ENCODE measurements at regions not wholly inside any gene's neighbourhood (a gene's known extent, or its start where the extent isn't known, plus 50 kb on each side); places are given as distances from the start of the nearest gene placed in this dataset.

DNA sequence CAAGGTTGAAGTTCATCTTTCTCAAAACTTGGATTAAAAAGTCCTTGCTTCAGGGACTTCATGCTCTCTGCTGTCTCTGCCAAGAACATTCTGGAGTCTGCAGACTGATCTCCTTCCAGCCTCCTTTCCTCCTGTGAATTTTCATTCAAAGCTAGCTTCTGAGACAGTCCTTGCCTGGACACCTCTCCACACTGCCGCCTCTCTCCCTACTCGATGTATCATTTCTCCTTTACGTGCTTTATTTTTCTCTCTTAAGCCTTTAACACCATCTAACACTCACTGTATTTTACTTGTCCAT lies 238.8 kb downstream of the COL4A1 start:
- TF ChIP-seq, protein P1, sequence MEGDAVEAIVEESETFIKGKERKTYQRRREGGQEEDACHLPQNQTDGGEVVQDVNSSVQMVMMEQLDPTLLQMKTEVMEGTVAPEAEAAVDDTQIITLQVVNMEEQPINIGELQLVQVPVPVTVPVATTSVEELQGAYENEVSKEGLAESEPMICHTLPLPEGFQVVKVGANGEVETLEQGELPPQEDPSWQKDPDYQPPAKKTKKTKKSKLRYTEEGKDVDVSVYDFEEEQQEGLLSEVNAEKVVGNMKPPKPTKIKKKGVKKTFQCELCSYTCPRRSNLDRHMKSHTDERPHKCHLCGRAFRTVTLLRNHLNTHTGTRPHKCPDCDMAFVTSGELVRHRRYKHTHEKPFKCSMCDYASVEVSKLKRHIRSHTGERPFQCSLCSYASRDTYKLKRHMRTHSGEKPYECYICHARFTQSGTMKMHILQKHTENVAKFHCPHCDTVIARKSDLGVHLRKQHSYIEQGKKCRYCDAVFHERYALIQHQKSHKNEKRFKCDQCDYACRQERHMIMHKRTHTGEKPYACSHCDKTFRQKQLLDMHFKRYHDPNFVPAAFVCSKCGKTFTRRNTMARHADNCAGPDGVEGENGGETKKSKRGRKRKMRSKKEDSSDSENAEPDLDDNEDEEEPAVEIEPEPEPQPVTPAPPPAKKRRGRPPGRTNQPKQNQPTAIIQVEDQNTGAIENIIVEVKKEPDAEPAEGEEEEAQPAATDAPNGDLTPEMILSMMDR (IDR thresholded peaks at IDR 0.05; ENCODE audit: low read depth, low read length) = no peak
- no peak overlapping the region for H3K4me3 ChIP-seq (ENCODE audit: low read depth, low read length)

DNA sequence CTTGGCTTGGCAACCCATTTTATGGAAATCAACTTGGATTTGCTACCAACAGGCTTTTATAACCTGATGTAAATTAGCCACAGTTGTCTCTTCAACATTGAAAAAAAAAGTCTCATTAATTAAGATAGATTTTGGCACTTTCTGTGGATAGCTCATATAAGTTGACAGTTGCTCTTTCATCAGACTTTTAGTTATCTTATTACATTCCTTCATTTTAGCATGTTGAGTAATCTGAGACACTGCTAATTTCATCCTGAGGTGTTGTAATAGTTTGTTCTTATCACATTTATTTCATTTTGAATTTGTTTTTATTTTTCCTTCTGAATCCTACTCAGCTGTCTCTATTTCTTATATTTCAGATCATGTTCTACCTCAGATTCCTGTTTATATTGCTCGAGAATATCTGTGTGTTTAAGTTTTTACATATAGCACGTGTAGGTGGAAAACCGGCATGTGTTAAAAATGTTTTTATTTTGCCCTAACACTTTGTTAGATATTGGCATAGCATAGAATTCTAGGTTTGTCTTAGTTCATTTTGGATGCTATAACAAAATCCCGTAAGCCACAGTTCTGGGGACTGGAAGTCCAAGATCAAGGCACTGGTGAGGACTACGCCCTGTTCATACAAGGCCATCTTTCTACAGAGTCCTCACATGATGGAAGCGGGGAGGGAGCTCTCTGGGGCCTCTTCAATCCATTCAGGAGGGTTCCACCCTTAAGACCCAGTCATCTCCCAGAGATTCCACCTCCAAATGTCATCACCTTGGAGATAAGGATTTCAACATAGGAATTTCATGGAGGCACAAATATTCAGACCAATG lies 239.4 kb downstream of the COL4A1 start:
- no peak overlapping the region for H3K4me3 ChIP-seq (ENCODE audit: low read depth, low read length)
- TF ChIP-seq, protein P1 (IDR thresholded peaks at IDR 0.05; ENCODE audit: low read depth, low read length) = no peak

DNA sequence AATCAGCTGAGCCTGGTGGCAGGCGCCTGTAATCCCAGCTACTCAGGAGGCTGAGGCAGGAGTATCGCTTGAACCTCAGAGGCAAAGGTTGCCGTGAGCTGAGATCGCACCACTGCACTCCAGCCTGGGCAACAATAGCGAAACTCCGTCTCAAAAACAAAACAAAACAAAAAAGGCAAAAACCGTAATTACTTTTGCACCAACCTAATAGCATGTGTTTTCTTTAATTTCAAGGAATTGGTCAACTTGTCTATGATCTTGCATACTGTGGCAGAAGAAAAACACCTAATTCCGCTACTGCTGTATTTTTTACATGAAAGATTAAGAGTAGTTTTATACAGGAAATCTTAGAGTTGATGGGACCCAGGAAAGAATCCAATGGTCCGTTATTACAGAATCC lies 241.2 kb downstream of the COL4A1 start:
- TF ChIP-seq, protein P1 (IDR thresholded peaks at IDR 0.05; ENCODE audit: low read depth, low read length) = no peak
- H3K4me3 ChIP-seq (ENCODE audit: low read depth, low read length) = no peak overlapping the region

DNA sequence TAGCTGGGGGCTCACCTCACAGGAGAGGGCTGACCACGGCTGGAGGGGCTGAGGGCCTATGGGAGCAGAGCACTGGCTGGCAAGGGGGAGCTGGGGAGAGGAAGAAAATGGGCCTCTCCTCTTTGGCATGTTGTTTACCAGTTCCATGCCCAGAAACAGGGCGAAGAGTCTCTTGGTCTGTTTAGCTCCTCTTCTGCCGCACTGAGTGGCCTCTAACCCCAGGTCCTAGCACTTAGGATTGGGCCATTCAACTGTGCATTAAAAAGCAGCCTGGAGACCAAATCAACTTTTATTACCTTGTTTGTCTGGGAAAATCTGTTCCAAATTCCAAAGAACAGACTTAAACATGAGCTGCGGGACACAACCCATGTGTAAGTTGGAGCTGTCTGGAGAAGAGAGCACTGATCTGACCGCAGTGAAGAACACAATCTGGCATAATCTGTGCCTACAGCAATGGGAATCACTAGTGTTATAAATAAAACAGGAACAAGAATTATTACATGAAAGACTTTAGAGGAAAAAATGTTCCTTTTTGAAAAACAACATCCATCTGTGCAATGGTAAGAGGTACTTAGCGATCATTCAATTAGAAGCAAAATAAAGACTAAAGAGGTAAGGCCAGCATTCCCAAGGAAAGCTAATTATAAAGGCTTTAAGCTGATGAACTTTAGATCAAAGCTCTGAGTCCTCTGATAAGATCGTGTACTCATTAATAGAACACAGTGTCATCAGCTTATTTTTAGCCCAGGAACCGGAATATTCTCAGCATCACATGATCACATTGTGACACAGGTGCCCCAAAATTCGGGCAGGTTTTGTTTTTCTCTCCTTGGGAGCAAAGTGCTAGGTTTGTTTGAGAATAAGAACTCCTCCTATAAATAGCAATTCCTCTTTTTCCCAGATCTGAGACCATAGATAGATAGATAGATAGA lies 243.2 kb downstream of the COL4A1 start:
- no peak overlapping the region for H3K4me3 ChIP-seq (ENCODE audit: low read depth, low read length)
- TF ChIP-seq, protein P1 (IDR thresholded peaks at IDR 0.05; ENCODE audit: low read depth, low read length) = no peak

DNA sequence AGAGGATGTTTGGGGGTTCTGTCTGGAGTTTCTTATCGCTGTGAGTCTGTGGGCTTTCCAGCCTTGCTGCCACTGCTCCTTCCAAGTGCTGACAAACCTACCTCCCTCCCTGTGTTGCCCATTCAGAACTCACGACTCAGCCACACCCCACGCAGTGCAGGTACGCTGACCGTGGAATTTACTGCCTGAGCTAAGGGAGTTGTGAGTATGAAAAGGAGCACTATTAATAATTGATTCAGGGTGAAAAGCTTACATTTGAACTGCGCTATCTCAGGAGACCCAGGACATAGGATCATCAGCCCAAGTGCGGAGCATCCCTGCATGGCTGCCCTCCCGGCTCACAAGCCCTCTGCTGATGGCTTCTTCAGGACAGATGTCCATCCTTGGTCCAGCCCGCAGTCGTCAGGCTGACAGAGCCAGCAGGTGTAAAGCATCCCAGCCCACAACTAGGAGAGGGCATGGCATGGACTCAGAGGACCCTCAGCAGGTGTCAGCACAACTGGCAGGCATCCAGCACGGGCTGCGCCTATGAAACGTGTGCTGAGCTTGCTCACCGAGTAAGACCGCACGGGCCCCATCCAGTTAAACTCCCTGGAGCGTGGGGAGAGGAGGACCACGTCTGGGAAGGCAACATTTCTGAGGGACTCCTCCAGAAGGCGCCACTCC lies 244.0 kb downstream of the COL4A1 start:
- no peak overlapping the region for H3K4me3 ChIP-seq (ENCODE audit: low read depth, low read length)
- TF ChIP-seq, protein P1 (IDR thresholded peaks at IDR 0.05; ENCODE audit: low read depth, low read length) = no peak

DNA sequence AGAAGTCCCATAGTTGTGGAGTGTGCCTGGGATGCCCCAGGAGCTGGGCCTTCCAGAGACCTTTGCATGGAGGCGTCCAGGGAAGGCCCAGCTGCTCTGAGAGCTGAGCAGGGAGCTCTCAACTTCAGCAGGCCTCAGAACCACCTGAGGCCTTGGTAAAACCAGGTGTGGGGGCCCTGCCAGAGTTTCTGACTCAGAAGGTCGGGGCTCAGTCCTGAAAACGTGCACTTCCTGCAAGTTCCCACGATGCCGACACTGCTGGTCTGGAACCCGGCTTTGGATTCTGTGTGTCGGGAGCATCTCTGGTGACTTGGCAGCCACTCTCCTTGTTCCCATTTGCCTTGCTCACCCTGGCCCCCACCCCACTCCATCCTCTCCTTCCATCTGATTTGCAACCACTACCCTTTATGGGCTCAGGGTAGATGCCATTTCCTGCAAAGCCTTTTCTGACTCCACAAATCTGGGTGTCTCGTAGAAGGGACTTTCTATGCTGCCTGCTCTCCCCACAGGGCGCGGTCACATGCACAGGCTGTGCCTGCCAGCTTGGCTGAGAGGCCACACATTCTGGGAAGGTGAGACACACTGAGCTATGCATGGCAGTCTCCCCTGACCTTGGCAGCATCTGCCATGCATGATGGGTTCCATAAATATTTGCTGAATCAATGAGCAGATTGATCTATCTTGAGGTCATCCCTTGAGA lies 244.7 kb downstream of the COL4A1 start:
- no peak overlapping the region for H3K4me3 ChIP-seq (ENCODE audit: low read depth, low read length)
- TF ChIP-seq, protein P1 (IDR thresholded peaks at IDR 0.05; ENCODE audit: low read depth, low read length) = no peak
